KMS-11 (cell line): ENCODE measurements at regions not wholly inside any gene's neighbourhood (a gene's known extent, or its start where the extent isn't known, plus 50 kb on each side); places are given as distances from the start of the nearest gene placed in this dataset.

Experiments
- H2AFZ ChIP-seq: fragments of 200-600 bp; sonication (generic); 2 replicates; pipeline ENCODE4 v1.6.1; 2016; ENCODE audit warnings: antibody characterized with exemption, mixed run types, low read depth
- H3K27ac ChIP-seq: fragments of 200-600 bp; sonication (generic); 2 replicates; pipeline ENCODE4 v1.6.1; 2016; ENCODE audit warnings: mild to moderate bottlenecking, mixed run types
- H3K27me3 ChIP-seq: fragments of 200-600 bp; sonication (generic); 2 replicates; pipeline ENCODE4 v1.6.1; 2017; ENCODE audit warnings: mild to moderate bottlenecking, low read depth, mixed run types, moderate library complexity; ENCODE audit not compliant: insufficient read depth
- H3K36me3 ChIP-seq: fragments of 200-600 bp; sonication (generic); 2 replicates; pipeline ENCODE4 v1.6.1; 2017; ENCODE audit warnings: mild to moderate bottlenecking, mixed run types; ENCODE audit not compliant: insufficient read depth
- H3K4me1 ChIP-seq: fragments of 200-600 bp; sonication (generic); 2 replicates; pipeline ENCODE4 v1.6.1; 2016; ENCODE audit warnings: mild to moderate bottlenecking, low read depth, mixed run types; ENCODE audit not compliant: poor library complexity, severe bottlenecking
- H3K4me2 ChIP-seq: fragments of 200-600 bp; sonication (generic); 2 replicates; pipeline ENCODE4 v1.7.0; 2016; ENCODE audit warnings: mild to moderate bottlenecking, mixed run types
- H3K4me3 ChIP-seq: fragments of 200-600 bp; sonication (generic); IDR thresholded peaks from 2 replicates; pipeline ENCODE4 v1.6.1; 2017; ENCODE audit warnings: low read depth, low read length, mixed read lengths; ENCODE audit not compliant: insufficient read depth
- H3K79me2 ChIP-seq: fragments of 200-600 bp; sonication (generic); 2 replicates; pipeline ENCODE4 v1.6.1; 2016; ENCODE audit warnings: low read depth, mixed run types; ENCODE audit not compliant: insufficient read depth
- H3K9ac ChIP-seq: fragments of 200-600 bp; sonication (generic); 2 replicates; pipeline ENCODE4 v1.6.1; 2016; ENCODE audit warnings: mild to moderate bottlenecking, mixed run types
- H4K20me1 ChIP-seq: fragments of 200-600 bp; sonication (generic); 2 replicates; pipeline ENCODE4 v1.6.1; 2016; ENCODE audit warnings: mild to moderate bottlenecking, mixed run types; ENCODE audit not compliant: insufficient read depth
- TF ChIP-seq, protein P1 (sequence below): fragments of 200-600 bp; sonication (generic); conservative IDR thresholded peaks from 2 replicates; pipeline ENCODE4 v1.6.1; 2017; ENCODE audit warnings: low read depth, mild to moderate bottlenecking, antibody characterized with exemption, low read length, moderate library complexity, mixed read lengths

- Histone ChIP-seq H3K79me2 (no peaks in the 10 kb centered on the region), H3K9ac (no peak overlapping the region), H3K4me1 (no peaks in the 10 kb centered on the region), H3K27ac (no peak overlapping the region), H3K4me2 (no peak overlapping the region), H3K36me3 (no peaks in the 10 kb centered on the region), H3K27me3 (no peaks in the 10 kb centered on the region), H4K20me1 (no peaks in the 10 kb centered on the region), H3K4me3 (no peak overlapping the region), H2AFZ (no peak overlapping the region)
- TF ChIP-seq, protein P1, sequence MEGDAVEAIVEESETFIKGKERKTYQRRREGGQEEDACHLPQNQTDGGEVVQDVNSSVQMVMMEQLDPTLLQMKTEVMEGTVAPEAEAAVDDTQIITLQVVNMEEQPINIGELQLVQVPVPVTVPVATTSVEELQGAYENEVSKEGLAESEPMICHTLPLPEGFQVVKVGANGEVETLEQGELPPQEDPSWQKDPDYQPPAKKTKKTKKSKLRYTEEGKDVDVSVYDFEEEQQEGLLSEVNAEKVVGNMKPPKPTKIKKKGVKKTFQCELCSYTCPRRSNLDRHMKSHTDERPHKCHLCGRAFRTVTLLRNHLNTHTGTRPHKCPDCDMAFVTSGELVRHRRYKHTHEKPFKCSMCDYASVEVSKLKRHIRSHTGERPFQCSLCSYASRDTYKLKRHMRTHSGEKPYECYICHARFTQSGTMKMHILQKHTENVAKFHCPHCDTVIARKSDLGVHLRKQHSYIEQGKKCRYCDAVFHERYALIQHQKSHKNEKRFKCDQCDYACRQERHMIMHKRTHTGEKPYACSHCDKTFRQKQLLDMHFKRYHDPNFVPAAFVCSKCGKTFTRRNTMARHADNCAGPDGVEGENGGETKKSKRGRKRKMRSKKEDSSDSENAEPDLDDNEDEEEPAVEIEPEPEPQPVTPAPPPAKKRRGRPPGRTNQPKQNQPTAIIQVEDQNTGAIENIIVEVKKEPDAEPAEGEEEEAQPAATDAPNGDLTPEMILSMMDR, result no peak
These were observed 255.9 kb upstream of the DEFB112 start for GRCh38 chr6:50305660-50306059.

DNA sequence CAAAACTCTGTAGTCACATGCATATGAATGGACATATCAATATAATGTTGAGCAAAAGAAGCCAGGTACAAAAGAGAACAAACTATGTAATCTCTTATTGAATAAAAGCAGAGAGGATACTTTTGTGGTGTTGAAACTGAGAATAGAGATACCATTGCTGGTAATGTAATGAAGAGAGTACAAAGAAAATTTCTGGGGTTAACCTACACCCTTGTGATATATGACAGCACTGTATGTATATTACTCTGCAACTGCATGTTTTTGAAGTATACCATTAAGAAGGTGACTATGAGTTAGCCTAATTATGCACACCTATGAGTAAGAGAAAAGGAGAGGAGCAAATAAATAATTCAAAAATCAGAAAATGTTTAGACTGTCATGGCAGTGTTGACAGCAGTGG, 268.8 kb upstream of the DEFB112 start:
- Histone ChIP-seq H3K4me3 (no peak overlapping the region), H3K36me3 (no peaks in the 10 kb centered on the region), H3K27me3 (no peaks in the 10 kb centered on the region), H2AFZ (no peak overlapping the region), H3K27ac (no peak overlapping the region), H3K4me1 (no peaks in the 10 kb centered on the region), H3K9ac (no peak overlapping the region), H4K20me1 (no peaks in the 10 kb centered on the region), H3K79me2 (no peaks in the 10 kb centered on the region), H3K4me2 (no peak overlapping the region)
- TF ChIP-seq, protein P1, result no peak

DNA sequence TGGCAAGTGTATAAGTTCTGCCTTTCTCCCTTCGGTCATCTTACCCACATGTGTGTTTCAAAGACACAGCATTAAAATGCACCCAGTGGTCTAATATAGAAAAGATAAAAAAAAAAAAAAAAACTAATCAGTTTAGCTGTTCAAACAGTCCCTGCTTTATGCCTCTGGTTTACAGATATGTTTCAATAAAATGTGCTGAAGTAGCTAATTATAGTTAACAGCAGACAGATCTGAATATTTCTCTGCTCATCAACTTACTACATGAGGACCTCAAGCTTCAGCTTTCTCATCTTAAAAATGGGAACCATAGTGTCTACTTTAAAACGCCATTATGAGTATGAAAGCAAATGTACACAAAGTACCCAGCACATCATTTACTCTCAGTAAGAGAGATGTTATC, 280.6 kb upstream of the DEFB112 start:
- no peak overlapping the region for H3K4me2 ChIP-seq

DNA sequence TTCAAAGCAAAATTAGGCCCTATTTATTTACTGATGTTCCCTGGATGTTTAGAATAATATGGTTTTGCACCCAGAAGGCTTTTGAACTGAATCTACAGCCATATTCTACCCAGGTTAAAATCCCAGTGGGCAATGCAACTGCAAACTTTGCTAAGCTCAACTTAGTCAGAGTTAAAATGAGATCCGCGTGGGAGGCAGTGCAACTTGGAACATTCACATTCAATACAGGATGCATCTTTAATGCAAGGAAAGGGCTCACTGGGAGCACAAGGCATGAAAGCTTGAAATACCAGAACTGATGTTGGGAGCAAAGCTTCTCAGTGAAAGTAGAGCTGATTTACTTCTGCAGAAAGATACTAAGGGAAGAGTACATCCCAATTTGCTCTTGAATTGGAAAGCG, 281.2 kb upstream of the DEFB112 start:
- H3K4me1 ChIP-seq, result no peaks in the 10 kb centered on the region
- H2AFZ ChIP-seq, result no peak overlapping the region
- no peak overlapping the region for H3K4me2 ChIP-seq
- no peaks in the 10 kb centered on the region for H4K20me1 ChIP-seq
- no peak overlapping the region for H3K4me3 ChIP-seq
- no peaks in the 10 kb centered on the region for H3K27me3 ChIP-seq
- no peak overlapping the region for H3K9ac ChIP-seq
- no peaks in the 10 kb centered on the region for H3K79me2 ChIP-seq
- no peak overlapping the region for H3K27ac ChIP-seq
- TF ChIP-seq, protein P1, result no peak
- H3K36me3 ChIP-seq, result no peaks in the 10 kb centered on the region

More for the DNA sequence above, 280.6 kb upstream of the DEFB112 start:
- no peaks in the 10 kb centered on the region for H3K27me3 ChIP-seq
- no peak overlapping the region for H2AFZ ChIP-seq
- no peaks in the 10 kb centered on the region for H3K4me1 ChIP-seq
- TF ChIP-seq, protein P1, result no peak
- H3K27ac ChIP-seq, result no peak overlapping the region
- no peaks in the 10 kb centered on the region for H3K36me3 ChIP-seq
- no peak overlapping the region for H3K9ac ChIP-seq
- no peaks in the 10 kb centered on the region for H4K20me1 ChIP-seq
- H3K4me3 ChIP-seq, result no peak overlapping the region
- H3K79me2 ChIP-seq, result no peaks in the 10 kb centered on the region
